ENCODE measurements at regions not wholly inside any gene's neighbourhood (a gene's known extent, or its start where the extent isn't known, plus 50 kb on each side); places are given as distances from the start of the nearest gene placed in this dataset.

DNA sequence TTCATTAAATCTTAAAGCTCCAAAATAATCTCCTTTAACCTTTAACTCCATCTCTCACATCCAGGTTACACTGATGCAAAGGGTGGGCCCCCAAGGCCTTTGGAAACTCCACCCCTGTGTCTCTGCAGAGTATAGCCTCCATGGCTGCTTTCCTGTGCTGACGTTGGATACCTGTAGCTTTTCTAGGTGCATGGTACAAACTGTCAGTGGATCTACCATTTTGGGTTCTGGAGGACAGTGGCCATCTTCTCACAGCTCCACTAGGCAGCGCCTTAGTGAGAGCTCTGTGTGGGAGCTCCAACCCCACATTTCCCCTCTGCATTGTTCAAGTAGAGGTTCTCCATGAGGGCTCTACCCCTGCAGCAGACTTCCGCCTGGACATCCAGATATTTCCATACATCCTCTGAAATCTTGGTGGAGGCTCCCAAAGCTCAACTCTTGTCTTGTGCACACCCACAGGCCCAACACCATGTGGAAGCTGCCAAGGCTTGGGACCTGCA is 162.2 kb downstream of the RASSF9 start:
- TF ChIP-seq POLR2A (IDR thresholded peaks at IDR 0.05) (no peak), EP300 (IDR thresholded peaks at IDR 0.05) (no peak), POLR2AphosphoS5 (IDR thresholded peaks at IDR 0.05) (no peak)
- TF ChIP-seq, protein P1, sequence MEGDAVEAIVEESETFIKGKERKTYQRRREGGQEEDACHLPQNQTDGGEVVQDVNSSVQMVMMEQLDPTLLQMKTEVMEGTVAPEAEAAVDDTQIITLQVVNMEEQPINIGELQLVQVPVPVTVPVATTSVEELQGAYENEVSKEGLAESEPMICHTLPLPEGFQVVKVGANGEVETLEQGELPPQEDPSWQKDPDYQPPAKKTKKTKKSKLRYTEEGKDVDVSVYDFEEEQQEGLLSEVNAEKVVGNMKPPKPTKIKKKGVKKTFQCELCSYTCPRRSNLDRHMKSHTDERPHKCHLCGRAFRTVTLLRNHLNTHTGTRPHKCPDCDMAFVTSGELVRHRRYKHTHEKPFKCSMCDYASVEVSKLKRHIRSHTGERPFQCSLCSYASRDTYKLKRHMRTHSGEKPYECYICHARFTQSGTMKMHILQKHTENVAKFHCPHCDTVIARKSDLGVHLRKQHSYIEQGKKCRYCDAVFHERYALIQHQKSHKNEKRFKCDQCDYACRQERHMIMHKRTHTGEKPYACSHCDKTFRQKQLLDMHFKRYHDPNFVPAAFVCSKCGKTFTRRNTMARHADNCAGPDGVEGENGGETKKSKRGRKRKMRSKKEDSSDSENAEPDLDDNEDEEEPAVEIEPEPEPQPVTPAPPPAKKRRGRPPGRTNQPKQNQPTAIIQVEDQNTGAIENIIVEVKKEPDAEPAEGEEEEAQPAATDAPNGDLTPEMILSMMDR (IDR thresholded peaks at IDR 0.05): no peak
- no peaks in the 10 kb centered on the region for H3K36me3 ChIP-seq
- no peak overlapping the region for H3K4me3 ChIP-seq
- 60 to 75% methylated on average over 1 of the region's 3 CpGs for WGBS, 2 donors (ENCODE audit: low coverage in 1 of 2)
- H3K4me1 ChIP-seq: no peaks in the 10 kb centered on the region
- H3K27ac ChIP-seq: no peak overlapping the region
- no peaks in the 10 kb centered on the region for H3K9me3 ChIP-seq
- no peaks in the 10 kb centered on the region for H3K27me3 ChIP-seq
- ATAC-seq: no peak

DNA sequence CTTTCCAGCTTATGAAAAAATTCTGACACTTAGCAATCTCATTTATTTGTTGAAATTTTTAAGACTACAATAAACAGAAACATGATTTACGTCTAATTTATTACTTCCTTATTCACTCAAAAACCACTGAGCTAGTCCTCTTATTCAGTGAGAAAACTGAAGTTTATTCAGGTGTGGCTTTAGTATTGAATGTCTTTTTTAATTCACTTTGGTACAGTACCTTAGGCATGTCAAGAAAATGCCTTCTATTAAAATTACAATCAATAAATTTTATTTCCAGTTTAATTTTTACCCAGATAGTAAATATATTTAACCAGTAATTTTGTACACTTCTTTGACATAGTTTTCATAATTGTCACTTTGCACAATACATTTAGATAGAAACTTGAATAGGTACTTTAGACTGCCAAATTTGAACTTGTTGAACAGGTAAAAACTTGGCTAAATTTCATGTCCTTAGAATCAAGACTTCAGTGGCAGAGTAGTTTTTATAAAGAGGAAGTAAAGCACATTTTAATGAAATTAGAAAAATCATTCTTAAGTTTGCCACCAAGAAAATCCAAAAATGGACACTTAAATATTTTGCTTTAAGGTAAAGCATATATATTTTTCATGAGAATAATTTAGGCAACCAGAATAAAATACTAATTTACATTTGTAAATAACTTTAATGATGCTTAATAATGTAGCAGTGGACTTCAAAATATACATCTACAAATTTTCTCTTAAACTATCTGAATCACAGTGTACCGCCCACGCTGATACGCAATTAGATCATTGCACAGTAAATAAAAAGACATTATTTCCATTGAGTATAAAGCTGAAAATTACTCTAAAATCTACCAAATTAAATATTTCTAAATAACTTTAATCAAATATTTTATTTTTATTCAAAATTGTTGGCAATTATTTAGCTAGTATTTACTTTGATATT is 159.1 kb downstream of the RASSF9 start:
- Histone ChIP-seq H3K4me1 (no peaks in the 10 kb centered on the region), H3K27me3 (no peaks in the 10 kb centered on the region), H3K4me3 (no peak overlapping the region), H3K9me3 (peaks cover 0 to 4% (median 0%) of the 10 kb centered on the region in 3 donors), H3K27ac (no peak overlapping the region), H3K36me3 (no peaks in the 10 kb centered on the region)
- TF ChIP-seq POLR2A (IDR thresholded peaks at IDR 0.05): no peak
- TF ChIP-seq EP300 (IDR thresholded peaks at IDR 0.05): no peak
- TF ChIP-seq POLR2AphosphoS5 (IDR thresholded peaks at IDR 0.05): no peak
- TF ChIP-seq, protein P1 (IDR thresholded peaks at IDR 0.05): no peak
- 83 to 84% methylated on average over 4 of the region's 4 CpGs for WGBS, 2 donors (ENCODE audit: low coverage in 1 of 2)
- ATAC-seq: no peak

DNA sequence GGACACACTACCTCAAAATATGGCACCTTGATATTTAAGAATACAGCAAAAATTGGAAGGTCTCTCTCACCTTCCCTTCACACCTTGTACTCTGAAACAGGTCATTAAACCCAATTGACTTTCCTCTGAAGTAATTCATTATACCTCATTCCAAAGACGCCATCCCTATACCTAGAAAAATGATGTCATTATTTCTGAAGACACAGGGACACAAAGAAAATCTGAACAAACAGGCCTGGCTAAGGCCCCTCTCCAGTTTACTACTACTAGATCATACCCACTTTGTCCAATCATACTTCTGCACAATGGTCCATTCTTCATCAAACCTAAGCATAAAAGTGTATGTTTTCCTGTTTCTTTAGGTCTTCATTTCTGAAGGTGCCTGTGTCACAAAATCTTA is 156.9 kb downstream of the RASSF9 start:
- Histone ChIP-seq H3K4me3 (no peak overlapping the region), H3K27me3 (no peaks in the 10 kb centered on the region), H3K4me1 (no peaks in the 10 kb centered on the region), H3K27ac (no peak overlapping the region), H3K36me3 (no peaks in the 10 kb centered on the region), H3K9me3 (peaks cover 0 to 4% (median 0%) of the 10 kb centered on the region in 3 donors)
- TF ChIP-seq POLR2AphosphoS5 (IDR thresholded peaks at IDR 0.05) (no peak), POLR2A (IDR thresholded peaks at IDR 0.05) (no peak), EP300 (IDR thresholded peaks at IDR 0.05) (no peak)
- TF ChIP-seq, protein P1 (IDR thresholded peaks at IDR 0.05): no peak
- ATAC-seq: no peak
- WGBS, 2 donors (ENCODE audit: low coverage in 1 of 2): 83 to 92% methylated on average over 1 of the region's 1 CpG

DNA sequence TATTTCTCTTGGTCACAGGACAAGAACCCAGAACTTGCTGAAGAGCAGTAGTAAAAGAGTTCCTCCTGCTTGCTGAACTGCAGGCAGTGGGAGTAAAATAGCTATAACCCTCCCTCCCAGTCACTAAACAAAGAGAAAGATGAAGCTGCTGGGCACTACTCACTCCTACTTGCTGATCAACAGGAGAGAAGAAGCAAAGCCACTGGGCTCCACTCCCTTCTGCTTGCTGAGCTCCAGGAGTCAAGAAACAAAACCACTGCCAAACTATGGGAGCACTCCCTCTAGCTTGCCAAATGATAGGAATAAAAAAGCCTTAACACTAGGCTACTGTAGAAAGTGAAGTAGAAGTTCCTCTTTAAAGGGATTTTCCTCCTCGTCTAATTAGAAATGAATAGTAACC is 155.3 kb downstream of the RASSF9 start:
- TF ChIP-seq POLR2A (IDR thresholded peaks at IDR 0.05) (no peak), EP300 (IDR thresholded peaks at IDR 0.05) (no peak), POLR2AphosphoS5 (IDR thresholded peaks at IDR 0.05) (no peak)
- TF ChIP-seq, protein P1 (IDR thresholded peaks at IDR 0.05): no peak

DNA sequence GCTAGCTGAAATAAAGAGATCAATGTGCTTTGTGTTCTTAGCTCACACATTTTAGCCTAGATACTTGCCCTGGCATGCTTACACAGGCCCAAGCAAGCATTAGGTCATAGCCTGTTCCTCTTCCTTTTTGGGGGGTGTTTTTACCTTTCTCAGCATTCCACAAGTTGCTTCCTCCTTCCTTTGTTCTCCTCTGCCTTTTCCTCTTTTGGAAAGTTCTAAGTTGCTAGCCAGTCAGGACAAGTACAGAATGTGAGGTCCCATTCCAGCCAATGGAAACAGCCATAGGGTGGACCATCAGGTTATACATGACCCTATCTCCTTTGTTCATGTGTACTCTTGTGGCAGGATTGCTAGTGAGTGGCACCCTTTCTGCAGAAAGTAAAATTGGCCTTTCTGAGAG is 154.9 kb downstream of the RASSF9 start:
- H3K4me1 ChIP-seq: no peaks in the 10 kb centered on the region
- peaks cover 0 to 4% (median 0%) of the 10 kb centered on the region in 3 donors for H3K9me3 ChIP-seq
- no peaks in the 10 kb centered on the region for H3K27me3 ChIP-seq
- H3K27ac ChIP-seq: no peak overlapping the region
- no peaks in the 10 kb centered on the region for H3K36me3 ChIP-seq
- ATAC-seq: no peak
- no peak overlapping the region for H3K4me3 ChIP-seq
- TF ChIP-seq POLR2A (IDR thresholded peaks at IDR 0.05) (no peak), EP300 (IDR thresholded peaks at IDR 0.05) (no peak), POLR2AphosphoS5 (IDR thresholded peaks at IDR 0.05) (no peak)
- TF ChIP-seq, protein P1 (IDR thresholded peaks at IDR 0.05): no peak

More for the DNA sequence above, 155.3 kb downstream of the RASSF9 start:
- Histone ChIP-seq H3K27me3 (no peaks in the 10 kb centered on the region), H3K9me3 (peaks cover 0 to 4% (median 0%) of the 10 kb centered on the region in 3 donors), H3K4me1 (no peaks in the 10 kb centered on the region), H3K27ac (no peak overlapping the region), H3K36me3 (no peaks in the 10 kb centered on the region), H3K4me3 (no peak overlapping the region)
- ATAC-seq: no peak
- WGBS, 2 donors (ENCODE audit: low coverage in 1 of 2): 84% methylated on average over 1 of the region's 1 CpG; no CpG with 5 or more reads in 1 of the 2 donors
